ENCODE measurements at regions not wholly inside any gene's neighbourhood (a gene's known extent, or its start where the extent isn't known, plus 50 kb on each side); places are given as distances from the start of the nearest gene placed in this dataset.

DNA sequence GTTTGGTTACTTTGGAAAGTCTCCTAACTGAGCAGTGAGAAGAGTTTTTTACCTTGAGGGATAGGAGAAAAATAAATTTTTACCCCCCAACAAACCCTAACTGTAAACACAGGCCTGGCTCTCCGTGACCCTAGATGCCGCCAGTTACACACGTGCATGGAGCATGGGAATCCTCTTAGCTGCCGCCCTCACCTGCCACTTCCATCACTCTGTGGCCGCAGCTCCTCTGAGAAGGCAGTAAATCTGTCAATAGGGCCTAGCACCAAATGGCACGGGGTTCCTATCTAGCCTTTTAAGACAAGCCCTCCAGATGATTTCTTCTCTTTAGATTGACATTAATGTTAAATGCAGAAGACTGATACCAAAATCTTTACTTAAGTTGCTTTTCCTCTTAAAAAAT, 330.3 kb upstream of the FAM241A start:
- H3K9me3 ChIP-seq (ENCODE audit: insufficient read depth, low read depth, low read length): peaks cover 12% of the 10 kb centered on the region; the same call in 1 of the 2 replicates
- peaks cover 27% of the 10 kb centered on the region for H3K27me3 ChIP-seq (ENCODE audit: insufficient read depth, low read length)
- H3K27ac ChIP-seq (ENCODE audit: low read depth, low read length): no peak overlapping the region
- H3K4me1 ChIP-seq (ENCODE audit: insufficient read depth, low read length): no peaks in the 10 kb centered on the region
- H3K36me3 ChIP-seq (ENCODE audit: insufficient read depth, low read length): no peaks in the 10 kb centered on the region
- H3K9ac ChIP-seq (ENCODE audit: low read depth, low read length): no peak overlapping the region
- WGBS: 87% methylated on average over 6 of the region's 6 CpGs
- H3K4me3 ChIP-seq (ENCODE audit: low read length): no peak overlapping the region

DNA sequence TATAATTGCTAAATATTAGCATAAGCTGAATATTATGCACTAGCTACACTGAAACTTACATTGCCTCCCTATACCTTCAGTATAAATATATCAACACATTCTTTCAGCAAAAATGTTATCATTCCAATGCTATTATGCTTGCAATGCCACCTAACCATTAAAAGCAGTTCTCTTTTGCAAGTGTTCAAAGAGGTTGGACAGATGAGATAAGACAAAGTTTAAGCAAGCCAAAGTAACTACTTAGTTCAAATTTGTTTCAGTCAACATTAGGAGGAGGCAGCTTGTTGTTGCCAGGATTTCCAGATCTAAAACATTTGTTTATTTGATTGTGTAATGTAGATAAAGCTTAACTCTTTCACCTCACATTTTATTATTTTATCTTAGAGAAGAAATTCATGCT, 323.9 kb upstream of the FAM241A start:
- Histone ChIP-seq H3K27ac (ENCODE audit: low read depth, low read length) (no peak overlapping the region), H3K27me3 (ENCODE audit: insufficient read depth, low read length) (no peaks in the 10 kb centered on the region), H3K9ac (ENCODE audit: low read depth, low read length) (no peak overlapping the region), H3K4me1 (ENCODE audit: insufficient read depth, low read length) (no peaks in the 10 kb centered on the region), H3K36me3 (ENCODE audit: insufficient read depth, low read length) (no peaks in the 10 kb centered on the region), H3K4me3 (ENCODE audit: low read length) (no peak overlapping the region), H3K9me3 (ENCODE audit: insufficient read depth, low read depth, low read length) (peaks cover 12% of the 10 kb centered on the region; the same call in 1 of the 2 replicates)

DNA sequence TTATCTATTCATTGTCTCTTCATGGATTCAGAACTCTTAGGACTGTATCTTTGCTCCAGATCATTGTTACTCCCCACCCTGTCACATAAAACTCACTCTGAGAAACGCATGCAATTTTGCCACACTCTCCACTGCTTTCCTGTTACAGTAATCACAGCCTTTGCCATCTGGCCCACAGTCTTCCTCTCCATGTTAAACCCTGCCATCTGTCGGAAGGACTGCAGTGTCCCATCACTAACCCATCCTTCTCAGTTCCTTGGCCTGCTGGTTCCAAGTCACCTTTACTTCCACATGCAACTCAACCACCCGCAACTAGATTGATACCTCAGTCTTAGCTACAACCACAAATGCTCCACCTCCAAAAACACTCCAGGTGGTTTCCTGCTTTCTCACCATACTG, 308.7 kb upstream of the FAM241A start:
- Histone ChIP-seq H3K36me3 (ENCODE audit: insufficient read depth, low read length) (no peaks in the 10 kb centered on the region), H3K27ac (ENCODE audit: low read depth, low read length) (no peak overlapping the region), H3K9ac (ENCODE audit: low read depth, low read length) (no peak overlapping the region), H3K4me1 (ENCODE audit: insufficient read depth, low read length) (peaks cover 7% of the 10 kb centered on the region; the same call in 1 of the 2 replicates), H3K27me3 (ENCODE audit: insufficient read depth, low read length) (no peaks in the 10 kb centered on the region), H3K4me3 (ENCODE audit: low read length) (no peak overlapping the region), H3K9me3 (ENCODE audit: insufficient read depth, low read depth, low read length) (no peaks in the 10 kb centered on the region)
- WGBS: 93% methylated on average over 3 of the region's 3 CpGs

DNA sequence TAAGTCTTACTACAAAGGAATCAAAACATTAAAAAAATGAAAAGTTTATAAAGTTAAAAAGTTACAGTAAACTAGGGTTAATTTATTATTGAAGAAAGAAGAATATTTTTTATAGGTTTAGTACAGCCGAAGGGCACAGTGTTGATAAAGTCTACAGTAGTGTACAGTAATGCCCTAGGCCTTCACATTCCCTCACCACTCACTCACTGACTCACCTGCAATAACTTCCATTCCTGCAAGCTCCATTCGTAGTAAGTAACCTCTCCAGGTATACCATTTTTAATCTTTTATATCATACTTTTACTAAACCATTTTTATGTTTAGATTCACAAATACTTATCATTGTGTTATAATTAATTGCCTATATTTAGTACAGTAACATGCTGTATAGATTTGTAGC, 307.5 kb upstream of the FAM241A start:
- Histone ChIP-seq H3K27me3 (ENCODE audit: insufficient read depth, low read length) (no peaks in the 10 kb centered on the region), H3K4me1 (ENCODE audit: insufficient read depth, low read length) (peaks cover 7% of the 10 kb centered on the region; the same call in 1 of the 2 replicates), H3K9me3 (ENCODE audit: insufficient read depth, low read depth, low read length) (no peaks in the 10 kb centered on the region), H3K4me3 (ENCODE audit: low read length) (no peak overlapping the region), H3K27ac (ENCODE audit: low read depth, low read length) (no peak overlapping the region), H3K9ac (ENCODE audit: low read depth, low read length) (no peak overlapping the region), H3K36me3 (ENCODE audit: insufficient read depth, low read length) (no peaks in the 10 kb centered on the region)
- WGBS: 96% methylated on average over 2 of the region's 2 CpGs

DNA sequence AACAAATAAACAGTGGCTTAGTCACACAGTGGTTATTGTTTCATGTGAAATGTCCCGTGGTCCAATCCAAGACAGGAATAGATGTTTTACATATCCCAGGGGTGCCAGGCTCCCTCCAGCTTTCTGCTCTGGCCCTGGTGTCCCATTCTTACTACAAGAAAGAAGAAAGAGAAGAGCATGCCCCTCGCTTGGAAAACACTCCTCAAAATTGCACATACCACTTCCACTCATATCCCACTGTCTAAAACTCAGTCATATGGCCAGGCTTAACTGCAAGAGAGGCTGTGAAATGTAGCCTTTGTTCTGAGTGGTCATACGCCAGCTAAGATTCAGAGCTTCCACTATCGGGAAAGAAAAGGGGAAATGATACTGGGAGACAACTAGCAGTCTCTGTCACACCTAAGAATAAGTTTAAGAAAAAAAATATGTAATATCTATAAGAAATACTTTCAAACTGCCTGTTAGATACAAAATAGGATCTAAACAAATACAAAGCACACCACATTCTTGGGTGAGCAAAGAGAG, 306.8 kb upstream of the FAM241A start:
- 95% methylated on average over 3 of the region's 4 CpGs for WGBS
- no peaks in the 10 kb centered on the region for H3K36me3 ChIP-seq (ENCODE audit: insufficient read depth, low read length)
- no peak overlapping the region for H3K9ac ChIP-seq (ENCODE audit: low read depth, low read length)
- H3K9me3 ChIP-seq (ENCODE audit: insufficient read depth, low read depth, low read length): no peaks in the 10 kb centered on the region
- H3K4me3 ChIP-seq (ENCODE audit: low read length): no peak overlapping the region
- peaks cover 7% of the 10 kb centered on the region; the same call in 1 of the 2 replicates for H3K4me1 ChIP-seq (ENCODE audit: insufficient read depth, low read length)
- no peak overlapping the region for H3K27ac ChIP-seq (ENCODE audit: low read depth, low read length)
- no peaks in the 10 kb centered on the region for H3K27me3 ChIP-seq (ENCODE audit: insufficient read depth, low read length)

DNA sequence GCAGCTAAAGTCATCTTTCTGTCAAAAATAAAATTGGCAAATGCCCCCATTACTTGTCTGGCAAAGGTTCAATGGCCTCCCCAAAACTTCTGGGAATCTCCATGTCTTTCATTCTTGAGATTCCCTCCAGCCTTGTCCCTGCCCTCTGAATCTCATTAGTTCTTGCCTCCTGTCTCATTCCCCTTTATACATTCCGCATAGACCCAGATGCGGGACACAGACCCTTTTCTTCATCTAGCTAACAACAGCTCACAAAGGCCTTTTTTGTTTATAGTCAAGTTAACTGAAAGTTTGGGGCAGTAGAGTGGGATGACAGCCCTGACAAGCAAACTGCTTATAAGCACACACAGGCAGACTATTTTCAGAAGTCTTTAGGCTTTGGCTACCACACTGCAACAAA, 306.1 kb upstream of the FAM241A start:
- peaks cover 7% of the 10 kb centered on the region; the same call in 1 of the 2 replicates for H3K4me1 ChIP-seq (ENCODE audit: insufficient read depth, low read length)
- no peak overlapping the region for H3K27ac ChIP-seq (ENCODE audit: low read depth, low read length)
- no peak overlapping the region for H3K4me3 ChIP-seq (ENCODE audit: low read length)
- WGBS: 86% methylated on average over 2 of the region's 2 CpGs
- H3K27me3 ChIP-seq (ENCODE audit: insufficient read depth, low read length): no peaks in the 10 kb centered on the region
- H3K9ac ChIP-seq (ENCODE audit: low read depth, low read length): no peak overlapping the region
- no peaks in the 10 kb centered on the region for H3K9me3 ChIP-seq (ENCODE audit: insufficient read depth, low read depth, low read length)
- no peaks in the 10 kb centered on the region for H3K36me3 ChIP-seq (ENCODE audit: insufficient read depth, low read length)

DNA sequence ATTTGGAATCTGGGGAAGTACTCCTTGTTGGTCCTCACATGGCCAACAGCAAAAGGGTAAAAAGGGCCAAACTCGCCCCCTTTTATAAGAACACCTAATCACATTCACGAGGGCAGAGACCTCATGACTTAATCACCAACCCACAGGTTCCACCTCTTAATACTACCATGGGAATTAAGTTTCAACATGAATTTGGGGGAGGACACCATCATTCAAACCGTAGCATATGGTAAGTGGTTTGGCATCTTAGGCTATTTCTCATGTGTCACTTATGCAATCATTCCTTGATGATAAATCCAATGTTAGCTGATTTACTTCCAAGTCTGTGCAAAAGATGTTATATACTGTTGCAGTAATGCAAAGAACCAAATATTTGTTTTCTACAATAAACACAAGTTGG, 302.9 kb upstream of the FAM241A start:
- Histone ChIP-seq H3K27me3 (ENCODE audit: insufficient read depth, low read length) (no peaks in the 10 kb centered on the region), H3K36me3 (ENCODE audit: insufficient read depth, low read length) (no peaks in the 10 kb centered on the region), H3K27ac (ENCODE audit: low read depth, low read length) (no peak overlapping the region), H3K4me3 (ENCODE audit: low read length) (no peak overlapping the region), H3K4me1 (ENCODE audit: insufficient read depth, low read length) (peaks cover 7% of the 10 kb centered on the region; the same call in 1 of the 2 replicates), H3K9ac (ENCODE audit: low read depth, low read length) (no peak overlapping the region), H3K9me3 (ENCODE audit: insufficient read depth, low read depth, low read length) (no peaks in the 10 kb centered on the region)
- WGBS: 86% methylated on average over 3 of the region's 3 CpGs

DNA sequence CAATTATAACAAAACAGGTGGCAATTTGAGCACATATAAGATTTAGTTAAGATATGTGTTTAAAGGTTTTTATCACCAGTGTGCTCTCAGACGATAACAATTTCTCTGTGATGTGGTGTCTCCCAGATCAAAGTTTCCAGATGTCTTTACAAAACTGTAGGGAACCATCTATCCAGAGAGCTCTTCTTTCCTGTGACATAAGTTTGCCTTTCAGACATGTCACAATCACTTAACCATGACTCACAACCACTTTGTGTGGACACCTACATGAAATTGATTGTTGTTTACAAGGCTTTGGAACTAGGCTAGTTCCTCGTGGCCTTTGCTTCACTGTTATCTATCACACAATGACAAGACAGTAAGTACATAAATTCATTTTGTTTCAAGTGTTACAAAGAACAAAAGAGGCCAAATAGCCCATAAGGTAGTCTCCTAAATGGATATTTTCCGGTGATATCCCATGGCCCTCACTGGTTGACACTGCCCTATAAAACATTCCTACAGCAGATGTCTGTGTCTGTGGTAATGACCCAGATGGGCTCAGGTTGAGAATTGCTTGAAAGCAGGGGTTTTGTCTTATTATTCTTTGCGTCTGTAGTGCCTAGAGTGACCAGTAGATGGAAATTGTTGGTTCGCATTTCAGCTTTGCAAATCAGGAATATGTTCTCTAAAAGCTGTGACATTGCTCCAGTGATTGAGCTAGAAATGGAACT, 297.8 kb upstream of the FAM241A start:
- Histone ChIP-seq H3K9ac (ENCODE audit: low read depth, low read length) (no peak overlapping the region), H3K27ac (ENCODE audit: low read depth, low read length) (no peak overlapping the region), H3K9me3 (ENCODE audit: insufficient read depth, low read depth, low read length) (0 out of 2 replicates have a peak, but pooled peaks cover 3% of the 10 kb centered on the region), H3K27me3 (ENCODE audit: insufficient read depth, low read length) (no peaks in the 10 kb centered on the region), H3K4me1 (ENCODE audit: insufficient read depth, low read length) (no peaks in the 10 kb centered on the region), H3K36me3 (ENCODE audit: insufficient read depth, low read length) (no peaks in the 10 kb centered on the region), H3K4me3 (ENCODE audit: low read length) (no peak overlapping the region)
- WGBS: 80% methylated on average over 5 of the region's 5 CpGs

DNA sequence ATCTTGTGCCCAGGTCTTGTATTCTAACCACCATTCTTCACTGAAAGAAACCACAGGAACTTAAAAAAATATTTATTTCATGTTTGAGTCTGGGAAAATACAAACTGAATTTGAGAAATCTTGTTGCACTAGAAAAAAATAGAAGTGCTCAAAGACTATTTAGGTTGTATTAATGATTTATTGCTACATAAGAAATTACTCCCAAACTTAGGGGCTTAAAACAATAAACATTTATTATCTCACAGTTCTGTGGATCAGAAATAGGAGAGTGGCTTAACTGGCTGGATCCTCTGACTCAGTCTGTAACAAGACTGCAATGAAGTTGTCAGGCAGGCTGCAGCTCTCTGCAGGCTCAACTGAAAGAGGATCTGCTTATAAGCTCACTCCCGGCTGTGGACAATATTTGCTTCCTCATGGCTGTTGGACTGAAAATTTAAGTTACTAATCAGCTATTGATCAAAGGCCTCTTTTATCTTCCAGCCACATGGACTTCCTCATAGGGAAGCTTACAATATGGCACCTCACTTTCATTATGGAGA, 295.4 kb upstream of the FAM241A start:
- Histone ChIP-seq H3K27me3 (ENCODE audit: insufficient read depth, low read length) (no peaks in the 10 kb centered on the region), H3K27ac (ENCODE audit: low read depth, low read length) (no peak overlapping the region), H3K9me3 (ENCODE audit: insufficient read depth, low read depth, low read length) (0 out of 2 replicates have a peak, but pooled peaks cover 3% of the 10 kb centered on the region), H3K4me1 (ENCODE audit: insufficient read depth, low read length) (no peaks in the 10 kb centered on the region), H3K9ac (ENCODE audit: low read depth, low read length) (no peak overlapping the region), H3K36me3 (ENCODE audit: insufficient read depth, low read length) (no peaks in the 10 kb centered on the region), H3K4me3 (ENCODE audit: low read length) (no peak overlapping the region)
- WGBS: 97% methylated on average over 1 of the region's 1 CpG

DNA sequence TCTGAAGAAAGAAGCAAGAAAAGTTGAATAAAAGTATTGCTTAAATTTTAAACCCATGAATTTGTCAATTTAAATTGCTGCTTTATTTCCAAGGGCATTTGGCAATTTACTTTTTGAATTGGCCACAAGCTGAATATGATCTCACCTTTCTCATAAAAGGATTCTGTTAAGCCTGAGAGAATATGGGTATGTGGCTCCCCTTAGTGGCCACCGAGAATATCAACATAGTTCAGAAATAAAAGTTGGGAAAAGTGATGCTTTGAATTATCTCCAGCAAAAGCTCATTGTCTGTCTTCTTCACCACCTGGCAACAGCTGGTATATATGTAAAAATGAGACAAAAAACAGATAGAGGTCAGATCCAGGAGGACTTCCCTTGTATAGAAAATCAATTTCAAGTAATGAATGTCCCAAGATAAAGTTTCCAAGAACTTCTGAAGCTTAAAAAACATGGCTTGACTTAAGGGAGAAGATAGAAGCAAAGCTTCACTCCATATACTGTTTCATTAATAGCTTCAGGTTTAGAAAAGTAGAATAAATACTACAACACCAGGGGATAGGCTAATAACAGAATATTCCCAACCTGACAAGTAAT, 290.7 kb upstream of the FAM241A start:
- Histone ChIP-seq H3K9me3 (ENCODE audit: insufficient read depth, low read depth, low read length) (0 out of 2 replicates have a peak, but pooled peaks cover 3% of the 10 kb centered on the region), H3K27me3 (ENCODE audit: insufficient read depth, low read length) (no peaks in the 10 kb centered on the region), H3K9ac (ENCODE audit: low read depth, low read length) (no peak overlapping the region), H3K36me3 (ENCODE audit: insufficient read depth, low read length) (no peaks in the 10 kb centered on the region), H3K4me3 (ENCODE audit: low read length) (no peak overlapping the region), H3K4me1 (ENCODE audit: insufficient read depth, low read length) (no peaks in the 10 kb centered on the region), H3K27ac (ENCODE audit: low read depth, low read length) (no peak overlapping the region)
- WGBS: 0% methylated on average over 1 of the region's 1 CpG

DNA sequence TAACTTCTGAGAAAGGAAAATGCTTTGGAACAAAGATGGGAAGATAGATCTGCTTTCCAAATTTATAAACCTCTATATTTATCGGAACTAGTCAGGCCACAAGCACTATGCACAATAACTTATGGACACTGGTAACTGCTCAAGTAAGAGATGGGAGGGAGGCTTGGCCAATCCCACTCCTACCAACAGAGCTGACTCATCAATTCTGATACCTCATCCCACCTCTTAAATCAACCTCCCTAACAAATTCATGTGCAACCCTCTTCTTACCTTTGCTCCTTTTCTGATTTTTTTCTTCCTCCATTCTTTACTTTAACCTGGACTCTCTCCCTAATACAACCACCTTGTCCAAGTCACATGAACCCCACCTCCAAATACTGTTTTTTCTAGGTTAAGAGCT, 289.9 kb upstream of the FAM241A start:
- H3K9me3 ChIP-seq (ENCODE audit: insufficient read depth, low read depth, low read length): no peaks in the 10 kb centered on the region
- no peak overlapping the region for H3K4me3 ChIP-seq (ENCODE audit: low read length)
- no peaks in the 10 kb centered on the region for H3K36me3 ChIP-seq (ENCODE audit: insufficient read depth, low read length)
- no peak overlapping the region for H3K9ac ChIP-seq (ENCODE audit: low read depth, low read length)
- no CpG with 5 or more reads among the region's 1 CpG for WGBS
- H3K4me1 ChIP-seq (ENCODE audit: insufficient read depth, low read length): no peaks in the 10 kb centered on the region
- no peaks in the 10 kb centered on the region for H3K27me3 ChIP-seq (ENCODE audit: insufficient read depth, low read length)
- no peak overlapping the region for H3K27ac ChIP-seq (ENCODE audit: low read depth, low read length)
